SH-SY5Y (cell line): ENCODE measurements at regions not wholly inside any gene's neighbourhood (a gene's known extent, or its start where the extent isn't known, plus 50 kb on each side); places are given as distances from the start of the nearest gene placed in this dataset.

Source experiments
- GATA2 ChIP-seq: IDR thresholded peaks from 2 replicates; pipeline ENCODE4 v1.6.1; 2011; ENCODE audit warnings: mild to moderate bottlenecking, low read depth, low read length
- GATA3 ChIP-seq: IDR thresholded peaks from 2 replicates; pipeline ENCODE4 v1.6.1; 2011; ENCODE audit warnings: low read depth, mild to moderate bottlenecking, low read length, moderate library complexity

DNA sequence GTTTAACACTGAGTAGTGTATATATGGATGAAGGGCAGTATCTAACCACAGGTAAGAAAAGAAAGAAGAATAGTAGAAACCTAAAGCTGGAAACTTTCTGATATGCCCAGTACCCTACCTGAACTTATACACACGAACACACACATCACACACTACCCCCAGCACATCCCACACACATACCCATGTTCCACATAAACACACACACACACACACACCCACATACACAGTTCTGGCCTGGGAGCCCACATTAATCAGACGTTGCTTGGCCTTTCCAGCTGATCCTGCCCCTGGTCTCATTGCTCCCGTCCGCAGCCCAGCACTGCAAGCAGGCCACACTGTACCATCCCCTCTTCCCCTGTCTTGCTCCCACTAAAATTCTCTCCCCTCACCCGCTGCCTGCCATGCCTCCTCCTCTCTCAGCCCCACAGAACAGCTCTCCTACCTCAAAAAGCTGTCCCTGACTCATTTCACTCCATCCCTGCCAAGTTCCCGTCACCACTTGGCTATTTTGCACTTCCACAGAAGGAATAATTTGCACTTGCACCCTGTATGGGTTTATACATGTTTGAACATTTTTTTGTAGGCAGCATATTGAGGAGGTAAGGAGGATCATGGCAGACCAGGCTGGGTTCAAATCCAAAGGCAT is 185.8 kb upstream of the PPP2R3A start:
- TF ChIP-seq GATA3 (no peak), GATA2 (no peak)
